Heart right ventricle (tissue), 16 donors: ENCODE measurements at regions not wholly inside any gene's neighbourhood (a gene's known extent, or its start where the extent isn't known, plus 50 kb on each side); places are given as distances from the start of the nearest gene placed in this dataset.

Source experiments
- ATAC-seq, 8 donors: fragments of 200-7000 bp; cut with Tn5 transposase; one replicate each; pipeline ENCODE4 v1.9.1; 2020; ENCODE audit warnings: mild to moderate bottlenecking in 8 of 8, moderate library complexity in 8 of 8, moderate number of reproducible peaks in 1 of 8
- DNase-seq, 2 donors: peaks; one replicate each; pipeline ENCODE4 v3.0.0-alpha.2; 2020
- H3K27ac ChIP-seq, 10 donors: fragments of 200-600 bp; sonication (generic) in 2 of 10; one replicate each; pipeline versions ENCODE4 v1.5.0 to v1.8.0; 2020 to 2022; ENCODE audit warnings: mild to moderate bottlenecking in 3 of 10
- H3K27me3 ChIP-seq, 7 donors: fragments of 200-600 bp; one replicate each; pipeline ENCODE4 v1.8.0; 2021 to 2022; ENCODE audit warnings: mild to moderate bottlenecking in 2 of 7
- H3K36me3 ChIP-seq, 9 donors: fragments of 200-600 bp; sonication (generic) in 1 of 9; one replicate each; pipeline versions ENCODE4 v1.5.0 to v1.8.0; 2020 to 2022; ENCODE audit warnings: mild to moderate bottlenecking in 2 of 9
- H3K4me1 ChIP-seq, 9 donors: fragments of 200-600 bp; sonication (generic) in 1 of 9; one replicate each; pipeline versions ENCODE4 v1.5.0 to v1.8.0; 2020 to 2022; ENCODE audit warnings: mild to moderate bottlenecking in 4 of 9
- H3K4me3 ChIP-seq, 10 donors: fragments of 200-600 bp; sonication (generic) in 2 of 10; one replicate each; pipeline versions ENCODE4 v1.5.0 to v1.8.0; 2020 to 2022; ENCODE audit warnings: mild to moderate bottlenecking in 7 of 10, moderate library complexity in 2 of 10
- H3K9me3 ChIP-seq, 11 donors: fragments of 200-600 bp in 10 of 11; sonication (generic) in 2 of 11; one replicate each; pipeline versions ENCODE4 v1.5.0 to v1.8.0; 2013 to 2022; ENCODE audit warnings: mild to moderate bottlenecking in 2 of 11, control low read depth in 1 of 11, moderate library complexity in 1 of 11
- CTCF ChIP-seq, 9 donors: fragments of 200-600 bp; sonication (generic) in 2 of 9; IDR thresholded peaks; one replicate each; pipeline versions ENCODE4 v1.5.0 to v1.8.0; 2021 to 2022; ENCODE audit warnings: antibody characterized with exemption in 9 of 9, mild to moderate bottlenecking in 5 of 9, moderate library complexity in 1 of 9
- WGBS, 2 donors: extraction: QIAGEN DNeasy Blood & Tissue Kit; methylation state at CpG; one replicate each; pipeline ENCODE4 v1.1.7; 2013; ENCODE audit warnings: inconsistent platforms in 1 of 2; 5-methylcytosine and 5-hydroxymethylcytosine counted together
- intact Hi-C, 10 donors: fragments of 100-400 bp; cut with DNase I; formaldehyde crosslinking; loops; one replicate each; pipeline versions ENCODE4 v1.11.1 to v1.14.2; 2022
- donor health status: Arrhythmogenic right ventricular cardiomyopathy.
- donor health status: ischemic (EF 13 %, LVEDD 7.1; RV severe dilation, severe dysfunction).
- donor health status: healthy with polysubstance abuse.
- donor health status: DM: no; HTN: yes; CAD: no.
- donor health status: DM: no; HTN: no; CAD: no.
- donor health status: ischemic (EF 25% LVEDD 6.9; RV normal size, moderate dysfunction).
- donor health status: ischemic (EF 25% LVEDD 5.7; RV mildly dilated, moderate dysfunction).
- donor health status: healthy.
- donor health status: DM: yes; HTN: yes; CAD: no.
- donor health status: Ischemic cardiomyopathy.
- donor health status: ischemic (EF 35%, LVEDD 5.7; RV mildly dilated, moderate dysfunction).
- donor health status: nonischemic (EF 11% LVEDD 7.7; RV severe dilation, severe dysfunction).
- donor health status: DM: yes; HTN: yes; CAD: no.
- donor health status: PGD.
- donor health status: ischemic (EF 29% LVEDD 5.4; RV normal size, mild dysfunction).
- donor health status: nonischemic (EF 23%, LVEDD 6.1; RV moderate dilation, normal function).

- DNase-seq: no peak
- intact Hi-C loops: no loop called here
- ATAC-seq: no peak
- H3K27me3 ChIP-seq: no peaks in the 10 kb centered on the region
- H3K36me3 ChIP-seq: no peaks in the 10 kb centered on the region
- WGBS, 2 donors: 84 to 100% methylated on average over 1 of the region's 1 CpG
- H3K4me3 ChIP-seq: no peak overlapping the region
- no peak for TF ChIP-seq CTCF (IDR thresholded peaks at IDR 0.05)
- H3K9me3 ChIP-seq: peaks cover 0 to 18% (median 0%) of the 10 kb centered on the region in 11 donors
- no peaks in the 10 kb centered on the region for H3K4me1 ChIP-seq
- no peak overlapping the region for H3K27ac ChIP-seq
Observed at GRCh38 chr5:125766706-125767105, 656.5 kb upstream of the GRAMD2B start.

- no peak overlapping the region for H3K4me3 ChIP-seq
- H3K27ac ChIP-seq: no peak overlapping the region
- 96% methylated on average over 1 of the region's 1 CpG for WGBS, 2 donors
- no peaks in the 10 kb centered on the region for H3K9me3 ChIP-seq
- H3K4me1 ChIP-seq: no peaks in the 10 kb centered on the region
- intact Hi-C loops: no loop called here
- H3K36me3 ChIP-seq: no peaks in the 10 kb centered on the region
- no peak for DNase-seq
- no peak for TF ChIP-seq CTCF (IDR thresholded peaks at IDR 0.05)
- ATAC-seq: no peak
- no peaks in the 10 kb centered on the region for H3K27me3 ChIP-seq
Observed at GRCh38 chr5:125775896-125776295, 647.3 kb upstream of the GRAMD2B start.

GRCh38 chr5:125776656-125777139 lies 646.5 kb upstream of the GRAMD2B start:
- no peak overlapping the region for H3K27ac ChIP-seq
- 68 to 78% methylated on average over 3 of the region's 3 CpGs for WGBS, 2 donors
- no peak overlapping the region for H3K4me3 ChIP-seq
- no peaks in the 10 kb centered on the region for H3K27me3 ChIP-seq
- H3K4me1 ChIP-seq: no peaks in the 10 kb centered on the region
- DNase-seq (no peak), ATAC-seq (no peak)
- no peaks in the 10 kb centered on the region for H3K36me3 ChIP-seq
- intact Hi-C loops: no loop called here
- TF ChIP-seq CTCF (IDR thresholded peaks at IDR 0.05): no peak
- H3K9me3 ChIP-seq: no peaks in the 10 kb centered on the region

GRCh38 chr5:125778791-125779190 lies 644.4 kb upstream of the GRAMD2B start:
- ATAC-seq (no peak), DNase-seq (no peak)
- intact Hi-C loops: no loop called here
- Histone ChIP-seq H3K27me3 (no peaks in the 10 kb centered on the region), H3K9me3 (peaks cover 0 to 7% (median 0%) of the 10 kb centered on the region in 11 donors), H3K4me1 (no peaks in the 10 kb centered on the region), H3K4me3 (no peak overlapping the region), H3K36me3 (no peaks in the 10 kb centered on the region), H3K27ac (no peak overlapping the region)
- 86 to 88% methylated on average over 4 of the region's 4 CpGs for WGBS, 2 donors
- TF ChIP-seq CTCF (IDR thresholded peaks at IDR 0.05): no peak
